Pons (tissue), 1 donor: ENCODE measurements at regions not wholly inside any gene's neighbourhood (a gene's known extent, or its start where the extent isn't known, plus 50 kb on each side); places are given as distances from the start of the nearest gene placed in this dataset.
A peak's percentile ranks its signal among the peaks of the same experiment; 100 is the strongest.
"Not testable (repeated sequence)": the region's sequence is repeated elsewhere in the genome, so short reads cannot be mapped to it uniquely, and the experiment has no call there.

Source experiments
- DNase-seq: peaks from one replicate; pipeline ENCODE4 v3.0.0-alpha.2; 2016; ENCODE audit warnings: low spot score

DNA sequence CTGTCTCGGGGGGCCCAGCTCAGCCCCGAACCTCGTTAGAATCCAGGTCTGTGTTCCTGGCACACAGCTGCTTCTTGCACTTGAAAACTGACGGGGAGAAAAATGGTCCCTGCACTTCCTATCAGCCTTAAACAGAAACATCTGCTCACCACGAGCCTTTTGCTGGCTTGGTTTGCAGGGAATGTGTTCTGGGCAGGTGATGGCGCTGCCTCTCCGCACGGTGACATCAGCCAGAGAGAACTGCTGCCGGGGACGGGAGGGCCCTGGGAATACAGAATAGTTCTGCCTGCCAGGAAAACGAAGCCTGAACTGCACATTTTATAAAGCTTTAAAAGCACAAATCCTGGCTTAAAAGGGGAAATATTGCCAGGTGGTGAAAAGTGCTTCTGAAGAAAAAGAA, 622.5 kb downstream of the TYW1 start:
- no peak for DNase-seq

DNA sequence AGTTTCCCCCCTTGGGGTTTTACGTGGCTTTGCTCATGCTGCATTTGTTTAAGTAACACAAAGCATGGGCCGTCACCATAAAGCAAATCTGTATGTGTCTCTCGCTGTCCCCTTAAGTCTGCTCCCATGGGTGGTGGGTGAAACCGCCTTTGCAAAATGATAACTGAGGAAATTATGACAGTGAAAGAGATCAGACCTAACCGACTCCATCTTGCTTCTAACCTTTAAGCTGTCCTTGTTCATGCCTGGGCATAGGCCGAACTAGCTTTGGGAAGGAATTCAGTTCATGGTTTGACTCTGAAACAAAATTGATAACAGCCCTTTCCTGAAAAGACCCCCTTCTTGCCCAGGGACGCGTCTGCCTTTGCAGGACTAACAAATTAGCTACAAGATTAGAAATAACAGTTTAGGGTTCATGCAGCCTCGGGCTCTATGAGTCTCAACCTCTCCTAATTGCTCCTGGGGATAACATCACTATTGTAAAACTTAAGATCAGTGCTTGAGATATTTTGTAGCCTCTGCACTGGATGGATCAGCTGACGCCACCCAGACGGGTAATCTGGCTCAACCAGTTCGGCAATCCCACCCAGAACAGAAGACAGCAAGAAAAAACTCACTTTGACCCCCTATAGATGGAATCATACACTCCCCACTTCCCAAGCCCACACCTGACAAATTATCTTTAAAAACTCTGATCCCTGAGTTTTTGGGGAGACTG, 623.7 kb downstream of the TYW1 start:
- no peak for DNase-seq

GRCh38 chr7:67621704-67622103, 625.1 kb downstream of the TYW1 start:
- no peak for DNase-seq

- DNase-seq: peak; percentile 52
Observed at GRCh38 chr7:67625257-67625737, 628.7 kb downstream of the TYW1 start.

- DNase-seq: no peak
Observed at GRCh38 chr7:67631476-67631875, 634.8 kb downstream of the TYW1 start.

- DNase-seq: no peak
Observed at GRCh38 chr7:67635271-67635670, 638.6 kb downstream of the TYW1 start.

GRCh38 chr7:67636348-67637022, 639.9 kb downstream of the TYW1 start:
- DNase-seq: no peak

- DNase-seq: no peak
Observed at GRCh38 chr7:67637023-67637358, 640.4 kb downstream of the TYW1 start.

- not testable (repeated sequence) for DNase-seq
Observed at GRCh38 chr7:67642542-67642941, 645.9 kb downstream of the TYW1 start.

DNA sequence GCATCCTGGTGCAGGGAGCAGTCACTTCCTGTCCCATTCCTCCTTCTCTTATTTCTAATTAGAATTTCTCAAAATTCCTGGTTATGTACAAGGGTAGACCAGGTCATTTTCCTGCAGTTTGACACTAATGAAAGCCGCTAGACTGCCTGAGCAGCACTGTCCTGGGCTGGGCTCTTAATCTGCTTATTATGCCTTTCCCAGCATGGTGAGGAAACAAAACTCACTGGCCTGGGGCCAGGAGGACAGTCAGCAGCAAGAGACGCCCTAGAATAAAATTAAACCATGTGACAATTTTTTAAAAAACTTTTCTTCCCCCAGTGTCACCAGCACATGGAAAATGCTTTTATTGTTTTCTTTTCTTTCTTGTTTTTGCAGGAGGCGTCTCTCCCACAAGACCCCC, 647.5 kb downstream of the TYW1 start:
- no peak for DNase-seq

DNA sequence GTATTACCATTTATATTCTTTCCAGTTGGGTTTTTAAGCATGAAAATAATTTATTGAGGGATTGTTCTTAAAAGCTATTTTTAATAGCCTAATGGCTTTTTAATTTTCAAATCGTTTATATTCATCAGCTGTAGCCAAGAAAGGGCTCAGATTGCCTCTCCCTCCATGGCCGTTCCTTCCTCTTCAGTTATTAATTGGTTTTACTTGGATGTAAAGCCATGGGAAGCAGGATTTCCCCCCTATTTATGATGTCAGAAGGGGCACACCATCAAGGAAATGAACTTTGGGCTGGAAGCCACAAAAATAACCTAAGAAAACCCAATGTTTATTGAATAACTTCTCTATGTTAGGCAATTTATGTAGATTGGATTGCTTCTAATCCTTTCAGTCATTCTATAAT, 656.3 kb downstream of the TYW1 start:
- DNase-seq: no peak

DNA sequence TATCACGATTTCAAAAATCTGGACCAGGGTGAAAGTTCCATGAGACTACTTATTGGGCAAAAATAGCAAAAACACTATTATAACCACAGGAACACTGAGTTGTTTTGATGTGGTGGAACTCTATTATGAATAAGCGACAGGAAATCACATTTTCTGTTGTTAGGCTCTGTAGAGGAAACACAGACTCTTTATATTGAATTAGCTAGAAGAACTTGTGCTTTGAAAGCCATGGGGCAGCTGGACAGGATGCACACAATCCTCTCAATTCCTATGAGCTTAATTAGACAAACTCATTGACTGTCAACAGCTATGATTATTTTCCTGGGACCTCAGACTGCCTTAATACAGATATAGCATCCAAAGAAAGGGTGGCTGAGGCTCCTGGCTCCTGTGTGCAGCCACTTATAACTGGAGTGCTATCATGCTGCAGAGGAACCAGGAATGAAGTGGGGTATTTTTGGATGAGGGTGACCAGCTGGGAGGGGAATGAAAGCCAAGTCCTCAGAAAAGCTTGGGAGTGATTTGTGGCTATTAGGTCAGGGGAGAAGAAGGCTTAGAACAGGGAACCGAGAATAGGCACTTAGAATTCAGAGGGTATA, 657.3 kb downstream of the TYW1 start:
- peak; percentile 11 for DNase-seq

- no peak for DNase-seq
Observed at GRCh38 chr7:67654642-67655041, 658.0 kb downstream of the TYW1 start.

DNA sequence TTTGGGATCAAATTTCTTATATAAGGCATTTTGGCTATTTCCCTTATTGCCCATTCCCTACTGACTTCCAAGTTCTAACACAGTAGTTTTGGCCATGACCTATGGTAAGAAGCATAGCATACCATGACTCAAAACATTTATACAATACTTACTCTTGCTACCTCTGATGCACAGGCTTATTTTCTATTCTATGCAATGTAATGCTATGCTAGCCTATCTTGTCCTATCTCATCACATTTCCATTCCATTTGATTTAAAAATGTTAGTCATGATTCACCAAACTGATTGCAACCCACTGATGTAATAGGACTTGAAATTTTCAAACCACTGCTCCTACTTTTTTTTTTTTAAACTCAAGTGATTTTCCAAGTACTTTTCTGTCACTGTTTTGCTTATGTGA, 658.5 kb downstream of the TYW1 start:
- DNase-seq: no peak

DNA sequence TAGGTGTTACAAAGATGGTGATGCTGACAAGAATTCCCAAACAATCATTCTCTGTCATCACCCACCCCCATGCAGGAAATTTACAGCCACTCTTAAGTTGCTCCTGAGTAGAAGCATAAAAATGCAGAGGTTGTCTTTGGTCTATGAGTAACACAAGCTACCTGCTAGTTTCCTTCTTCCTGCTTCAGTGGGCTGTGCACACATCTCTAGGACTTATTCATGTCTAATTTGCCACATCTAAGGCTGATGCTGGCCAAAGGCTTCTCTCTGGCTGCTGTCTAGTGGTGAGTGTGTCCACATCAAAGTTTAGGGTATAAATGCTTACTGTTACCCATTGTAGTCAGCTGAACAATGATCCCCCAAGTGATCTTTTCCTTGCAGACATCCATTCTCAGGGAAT, 662.5 kb downstream of the TYW1 start:
- no peak for DNase-seq

DNA sequence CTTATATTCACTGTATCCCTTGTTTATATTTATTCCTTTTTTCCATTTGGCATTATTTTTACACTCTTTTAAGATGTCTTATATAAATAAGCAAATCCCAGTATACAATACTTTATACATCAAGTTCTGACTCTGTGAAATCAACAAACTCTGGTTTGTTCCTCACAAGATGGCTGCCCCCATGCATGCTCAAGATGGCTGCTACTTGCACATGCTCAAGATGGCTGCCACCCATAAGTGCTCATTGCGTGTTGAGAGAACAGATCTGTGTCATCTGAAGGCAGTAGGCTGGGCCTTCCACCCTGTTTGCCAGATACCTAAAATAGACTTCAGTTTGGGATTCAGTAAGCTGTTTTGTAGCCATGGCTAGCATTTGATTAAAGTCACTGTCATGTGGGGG, 666.2 kb downstream of the TYW1 start:
- DNase-seq: no peak

GRCh38 chr7:67663644-67664043, 667.0 kb downstream of the TYW1 start:
- DNase-seq: no peak

DNA sequence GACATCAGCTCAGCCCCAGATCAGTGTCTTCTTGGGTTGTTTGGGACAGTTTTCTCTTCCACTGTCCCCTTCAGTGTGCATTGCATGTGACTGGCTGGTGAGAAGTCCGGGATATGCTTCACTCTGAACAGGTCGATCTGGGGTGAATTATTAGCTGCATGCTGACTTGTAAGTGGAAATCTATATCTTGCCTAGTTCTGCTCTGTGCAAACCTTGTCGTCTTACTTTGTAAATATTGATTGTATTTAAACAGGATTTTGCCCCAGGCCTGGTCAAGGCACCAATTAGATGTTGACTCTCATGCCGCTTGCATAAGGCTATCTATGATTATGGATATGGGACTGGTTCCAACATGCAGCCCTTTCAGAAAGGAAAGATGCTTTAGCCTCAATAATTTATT, 669.7 kb downstream of the TYW1 start:
- DNase-seq: not testable (repeated sequence)

GRCh38 chr7:67671006-67671548, 674.4 kb downstream of the TYW1 start:
- DNase-seq: no peak

- DNase-seq: no peak
Observed at GRCh38 chr7:67673861-67674260, 677.2 kb downstream of the TYW1 start.

- not testable (repeated sequence) for DNase-seq
Observed at GRCh38 chr7:67674862-67675261, 678.2 kb downstream of the TYW1 start.

DNA sequence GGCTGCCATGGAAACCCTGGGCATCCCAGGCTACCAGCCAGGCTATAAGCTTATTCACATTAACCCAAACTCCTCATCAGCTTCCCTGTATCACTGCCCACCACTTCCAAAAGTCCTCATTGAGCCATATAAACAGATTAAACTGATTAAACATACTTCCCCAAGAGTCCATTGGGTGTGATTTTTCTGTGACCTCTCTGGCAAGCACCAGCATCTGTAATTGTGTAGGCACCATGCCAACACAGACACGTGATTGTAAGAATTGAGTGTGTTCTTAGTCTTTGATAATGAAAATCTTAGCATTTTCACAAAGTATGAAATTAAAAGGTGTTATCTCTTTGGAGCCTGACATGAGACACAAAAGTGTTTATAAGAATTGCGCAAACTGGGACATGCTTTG, 679.3 kb downstream of the TYW1 start:
- no peak for DNase-seq

- no peak for DNase-seq
Observed at GRCh38 chr7:67678419-67678818, 681.8 kb downstream of the TYW1 start.
